ENCODE measurements at regions not wholly inside any gene's neighbourhood (a gene's known extent, or its start where the extent isn't known, plus 50 kb on each side); places are given as distances from the start of the nearest gene placed in this dataset.

DNA sequence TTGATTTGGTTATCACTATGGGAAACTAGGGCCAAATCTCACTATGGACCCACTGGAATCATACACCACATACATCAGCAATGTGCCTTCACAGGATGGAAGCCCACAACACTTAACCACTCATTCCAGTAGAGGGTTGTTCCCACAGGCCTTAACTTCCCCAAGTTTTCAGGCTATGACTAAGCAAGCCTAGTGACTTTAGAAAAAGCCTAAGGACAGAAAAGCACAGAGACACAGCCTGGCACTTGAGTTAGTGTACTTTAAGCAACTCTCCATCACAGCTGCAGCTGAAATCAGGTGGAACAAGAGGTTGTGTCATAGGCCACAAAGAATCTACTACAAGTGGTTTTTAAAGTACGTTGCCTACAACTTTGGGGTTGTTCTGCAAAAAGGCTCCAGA lies 128.7 kb downstream of the LRRN1 start:
- TF ChIP-seq, protein P1, sequence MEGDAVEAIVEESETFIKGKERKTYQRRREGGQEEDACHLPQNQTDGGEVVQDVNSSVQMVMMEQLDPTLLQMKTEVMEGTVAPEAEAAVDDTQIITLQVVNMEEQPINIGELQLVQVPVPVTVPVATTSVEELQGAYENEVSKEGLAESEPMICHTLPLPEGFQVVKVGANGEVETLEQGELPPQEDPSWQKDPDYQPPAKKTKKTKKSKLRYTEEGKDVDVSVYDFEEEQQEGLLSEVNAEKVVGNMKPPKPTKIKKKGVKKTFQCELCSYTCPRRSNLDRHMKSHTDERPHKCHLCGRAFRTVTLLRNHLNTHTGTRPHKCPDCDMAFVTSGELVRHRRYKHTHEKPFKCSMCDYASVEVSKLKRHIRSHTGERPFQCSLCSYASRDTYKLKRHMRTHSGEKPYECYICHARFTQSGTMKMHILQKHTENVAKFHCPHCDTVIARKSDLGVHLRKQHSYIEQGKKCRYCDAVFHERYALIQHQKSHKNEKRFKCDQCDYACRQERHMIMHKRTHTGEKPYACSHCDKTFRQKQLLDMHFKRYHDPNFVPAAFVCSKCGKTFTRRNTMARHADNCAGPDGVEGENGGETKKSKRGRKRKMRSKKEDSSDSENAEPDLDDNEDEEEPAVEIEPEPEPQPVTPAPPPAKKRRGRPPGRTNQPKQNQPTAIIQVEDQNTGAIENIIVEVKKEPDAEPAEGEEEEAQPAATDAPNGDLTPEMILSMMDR (IDR thresholded peaks at IDR 0.05): no peak
- TF ChIP-seq EP300 (IDR thresholded peaks at IDR 0.05): no peak

Measured in tibial nerve (tissue), 4 donors.